Body of pancreas (tissue), 4 donors: ENCODE measurements at regions not wholly inside any gene's neighbourhood (a gene's known extent, or its start where the extent isn't known, plus 50 kb on each side); places are given as distances from the start of the nearest gene placed in this dataset.

Source experiments
- CTCF ChIP-seq, 7 experiments: fragments of 450-650 bp in 4 of 7; fragments of 200-600 bp in 3 of 7; sonication (generic) in 3 of 7; IDR thresholded peaks; one replicate each; pipeline ENCODE4 v1.5.1; 2016 to 2019; ENCODE audit warnings: antibody characterized with exemption in 7 of 7
- POLR2A ChIP-seq, 3 donors: fragments of 450-650 bp; IDR thresholded peaks; one replicate each; pipeline ENCODE4 v1.6.1; 2016; ENCODE audit warnings: antibody characterized with exemption in 3 of 3, mild to moderate bottlenecking in 2 of 3

- TF ChIP-seq CTCF (IDR thresholded peaks at IDR 0.05) (no peak), POLR2A (IDR thresholded peaks at IDR 0.05) (no peak)
Measured at GRCh38 chr1:190699165-190699564, 221.5 kb upstream of the BRINP3 start.
